CD1c-positive myeloid dendritic cell (primary cell): ENCODE measurements at regions not wholly inside any gene's neighbourhood (a gene's known extent, or its start where the extent isn't known, plus 50 kb on each side); places are given as distances from the start of the nearest gene placed in this dataset.

Experiments used
- DNase-seq: peaks from one replicate; pipeline ENCODE4 v3.0.0-alpha.2; 2016; ENCODE audit errors: extremely low spot score

DNA sequence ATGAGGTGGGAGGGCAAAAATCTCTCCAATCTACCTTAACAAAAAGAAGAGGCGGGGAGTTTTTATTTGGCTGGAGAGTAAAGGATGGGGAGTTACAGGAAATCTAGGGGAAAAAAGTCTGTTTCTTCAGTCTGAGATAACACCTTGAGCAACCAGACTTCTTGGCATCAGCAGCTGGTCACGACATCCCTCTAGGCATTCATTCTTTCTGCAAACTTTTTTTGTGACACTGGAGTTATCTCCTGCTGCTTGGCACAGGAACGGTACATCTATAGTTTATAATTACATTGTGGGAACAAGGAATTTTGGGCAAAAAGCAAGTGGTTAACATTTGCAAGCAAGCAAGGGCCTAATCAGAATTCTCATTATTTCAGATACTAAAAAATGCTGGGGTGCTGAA is 50.6 kb upstream of the IFNGR1 start:
- DNase-seq: no peak

GRCh38 chr6:137269347-137269746 is 50.2 kb upstream of the IFNGR1 start:
- DNase-seq: no peak
